HG02642 (cell line): ENCODE measurements at regions not wholly inside any gene's neighbourhood (a gene's known extent, or its start where the extent isn't known, plus 50 kb on each side); places are given as distances from the start of the nearest gene placed in this dataset.
"Not testable (repeated sequence)": the region's sequence is repeated elsewhere in the genome, so short reads cannot be mapped to it uniquely, and the experiment has no call there.

Experiments used
- ATAC-seq: cut with Tn5 transposase; IDR thresholded peaks from one replicate; pipeline ENCODE4 v1.9.1; 2021; ENCODE audit warnings: mild to moderate bottlenecking; ENCODE audit not compliant: unreplicated experiment, poor library complexity

- no peak for ATAC-seq
Observed at GRCh38 chr10:57624856-57625592, 642.7 kb downstream of the IPMK start.

GRCh38 chr10:57624066-57624465, 643.6 kb downstream of the IPMK start:
- no peak for ATAC-seq

- ATAC-seq = no peak
Observed at GRCh38 chr10:57621466-57621865, 646.2 kb downstream of the IPMK start.

GRCh38 chr10:57605948-57606485, 661.7 kb downstream of the IPMK start:
- no peak for ATAC-seq

- ATAC-seq = no peak
Observed at GRCh38 chr10:57599440-57599839, 668.3 kb downstream of the IPMK start.

- no peak for ATAC-seq
Observed at GRCh38 chr10:57593983-57594573, 673.6 kb downstream of the IPMK start.

- ATAC-seq = no peak
Observed at GRCh38 chr10:57579926-57580325, 687.8 kb downstream of the IPMK start.

- no peak for ATAC-seq
Observed at GRCh38 chr10:57562211-57562610, 705.5 kb downstream of the IPMK start.

- ATAC-seq = not testable (repeated sequence)
Observed at GRCh38 chr10:57551774-57552173, 715.9 kb downstream of the IPMK start.

- no peak for ATAC-seq
Observed at GRCh38 chr10:57535306-57535705, 732.4 kb downstream of the IPMK start.

- no peak for ATAC-seq
Observed at GRCh38 chr10:57513637-57514036, 754.1 kb downstream of the IPMK start.

GRCh38 chr10:57507788-57508187, 759.9 kb downstream of the IPMK start:
- ATAC-seq = no peak

GRCh38 chr10:57506414-57507094, 761.1 kb downstream of the IPMK start:
- no peak for ATAC-seq

- no peak for ATAC-seq
Observed at GRCh38 chr10:57494486-57494885, 773.2 kb downstream of the IPMK start.

GRCh38 chr10:57482259-57482658, 785.4 kb downstream of the IPMK start:
- no peak for ATAC-seq

GRCh38 chr10:57472823-57473619, 794.7 kb downstream of the IPMK start:
- ATAC-seq = no peak

GRCh38 chr10:57468894-57469432, 798.7 kb downstream of the IPMK start:
- ATAC-seq = no peak

- ATAC-seq = no peak
Observed at GRCh38 chr10:57465155-57465554, 802.5 kb downstream of the IPMK start.

- no peak for ATAC-seq
Observed at GRCh38 chr10:57460540-57460939, 807.2 kb downstream of the IPMK start.

- ATAC-seq = no peak
Observed at GRCh38 chr10:57457972-57458512, 809.7 kb downstream of the IPMK start.
